B cell (primary cell): ENCODE measurements at regions not wholly inside any gene's neighbourhood (a gene's known extent, or its start where the extent isn't known, plus 50 kb on each side); places are given as distances from the start of the nearest gene placed in this dataset.
A peak's percentile ranks its signal among the peaks of the same experiment; 100 is the strongest.

Experiments used
- ATAC-seq: fragments of 200-7000 bp; cut with Tn5 transposase; one replicate; pipeline ENCODE4 v1.10.0; 2021; ENCODE audit warnings: low read depth, mild to moderate bottlenecking, moderate number of reproducible peaks, moderate library complexity
- CTCF ChIA-PET: fragments of 350-600 bp; sonication (Branson Sonifier 250); formaldehyde crosslinking; loops from one replicate; lab custom pipeline; 2021; ENCODE audit warnings: antibody characterized with exemption, inconsistent platforms; lab: Charles Lee
- POLR2A ChIA-PET: fragments of 350-600 bp; sonication (Branson Sonifier 250); formaldehyde crosslinking; loops from one replicate; lab custom pipeline; 2021; ENCODE audit warnings: antibody characterized with exemption; lab: Charles Lee
- DNase-seq: peaks from one replicate; pipeline ENCODE4 v3.0.0; 2013
- H2AFZ ChIP-seq: 2 replicates; pipeline ENCODE4 v1.6.1; 2012; ENCODE audit warnings: mild to moderate bottlenecking, low read depth, low read length; ENCODE audit not compliant: insufficient read depth, poor library complexity, severe bottlenecking
- H3K27ac ChIP-seq, 2 donors: 1 replicate in 1 of 2; 2 replicates in 1 of 2; pipeline ENCODE4 v1.5.1; 2012 to 2013; ENCODE audit warnings: low read length in 2 of 2, mild to moderate bottlenecking in 2 of 2, moderate library complexity in 1 of 2
- H3K27me3 ChIP-seq, 4 experiments: fragments of 200-600 bp in 1 of 4; sonication (generic) in 1 of 4; replicated peaks in 1 of 4; 1 replicate in 2 of 4; 2 replicates in 2 of 4; pipeline versions ENCODE4 v1.6.1 to v1.7.0; 2013 to 2016; ENCODE audit warnings: low read length in 3 of 4, mild to moderate bottlenecking in 2 of 4, mixed read lengths in 1 of 4, moderate library complexity in 1 of 4; ENCODE audit not compliant: insufficient read depth in 4 of 4, control insufficient read depth in 3 of 4; ENCODE audit errors: control extremely low read depth in 1 of 4
- H3K36me3 ChIP-seq, 2 experiments: replicated peaks in 1 of 2; 1 replicate in 1 of 2; 2 replicates in 1 of 2; pipeline versions ENCODE4 v1.6.1 to v1.7.1; 2013; ENCODE audit warnings: low read length in 1 of 2; ENCODE audit not compliant: insufficient read depth in 2 of 2, control insufficient read depth in 1 of 2; ENCODE audit errors: control extremely low read depth in 1 of 2, extremely low read depth in 1 of 2
- H3K4me1 ChIP-seq, 2 donors: fragments of 200-600 bp in 1 of 2; sonication (generic) in 1 of 2; 1 replicate in 1 of 2; 2 replicates in 1 of 2; pipeline versions ENCODE4 v1.5.1 to v1.6.1; 2013 to 2017; ENCODE audit warnings: low read length in 2 of 2; ENCODE audit not compliant: control insufficient read depth in 2 of 2, insufficient read depth in 2 of 2
- H3K4me2 ChIP-seq: replicated peaks from 2 replicates; pipeline ENCODE3; 2012; ENCODE audit warnings: mild to moderate bottlenecking, low read depth, low read length; ENCODE audit not compliant: poor library complexity, severe bottlenecking
- H3K4me3 ChIP-seq, 5 experiments: fragments of 200-600 bp in 1 of 5; sonication (generic) in 1 of 5; 1 replicate in 3 of 5; 2 replicates in 2 of 5; pipeline versions ENCODE4 v1.5.1 to v1.7.0; 2011 to 2016; ENCODE audit warnings: low read length in 4 of 5, mild to moderate bottlenecking in 4 of 5, low read depth in 2 of 5, control low read depth in 1 of 5, moderate library complexity in 1 of 5; ENCODE audit not compliant: insufficient read depth in 1 of 5; ENCODE audit errors: control extremely low read depth in 1 of 5, extremely low read depth in 1 of 5
- H3K79me2 ChIP-seq: fragments of 200-600 bp; sonication (generic); one replicate; pipeline ENCODE4 v1.6.0; 2016; ENCODE audit warnings: low read length; ENCODE audit not compliant: control insufficient read depth, insufficient read depth
- H3K9ac ChIP-seq: fragments of 200-600 bp; sonication (generic); 2 replicates; pipeline ENCODE4 v1.6.1; 2017; ENCODE audit warnings: mild to moderate bottlenecking, low read length, moderate library complexity
- H3K9me3 ChIP-seq, 3 donors: one replicate each; pipeline versions ENCODE4 v1.6.1 to v1.7.1; 2013; ENCODE audit warnings: low read length in 2 of 3; ENCODE audit not compliant: control insufficient read depth in 2 of 3, insufficient read depth in 1 of 3; ENCODE audit errors: control extremely low read depth in 1 of 3
- H4K20me1 ChIP-seq: 2 replicates; pipeline ENCODE4 v1.6.0; 2012; ENCODE audit warnings: mild to moderate bottlenecking, low read length; ENCODE audit not compliant: insufficient read depth, control insufficient read depth, poor library complexity, severe bottlenecking
- H3K27ac Mint-ChIP-seq: one replicate; pipeline ENCODE4 v1.8.0; 2021; ENCODE audit warnings: mixed read lengths
- H3K27me3 Mint-ChIP-seq: one replicate; pipeline ENCODE4 v1.8.0; 2021; ENCODE audit warnings: mixed read lengths
- H3K4me1 Mint-ChIP-seq: one replicate; pipeline ENCODE4 v1.8.0; 2021; ENCODE audit warnings: mixed read lengths
- H3K4me3 Mint-ChIP-seq: one replicate; pipeline ENCODE4 v1.8.0; 2021; ENCODE audit warnings: mixed read lengths
- H3K9me3 Mint-ChIP-seq: one replicate; pipeline ENCODE4 v1.8.0; 2022; ENCODE audit warnings: mixed read lengths; ENCODE audit not compliant: insufficient read depth
- CTCF ChIP-seq: fragments of 200-600 bp; IDR thresholded peaks from one replicate; pipeline ENCODE4 v1.8.0; 2022; ENCODE audit warnings: antibody characterized with exemption, mild to moderate bottlenecking
- EZH2 ChIP-seq: IDR thresholded peaks from 2 replicates; pipeline ENCODE4 v1.6.1; 2012; ENCODE audit warnings: borderline replicate concordance, low read depth, mild to moderate bottlenecking, moderate library complexity, low read length; ENCODE audit not compliant: insufficient read depth, poor library complexity, severe bottlenecking
- WGBS: methylation state at CpG from one replicate; pipeline ENCODE4 v1.1.5; 2013; ENCODE audit warnings: missing lambda C conversion rate; ENCODE audit not compliant: insufficient coverage; 5-methylcytosine and 5-hydroxymethylcytosine counted together
- intact Hi-C: fragments of 100-400 bp; cut with micrococcal nuclease; formaldehyde crosslinking; loops from one replicate; pipeline ENCODE4 v1.10.0; 2022

DNA sequence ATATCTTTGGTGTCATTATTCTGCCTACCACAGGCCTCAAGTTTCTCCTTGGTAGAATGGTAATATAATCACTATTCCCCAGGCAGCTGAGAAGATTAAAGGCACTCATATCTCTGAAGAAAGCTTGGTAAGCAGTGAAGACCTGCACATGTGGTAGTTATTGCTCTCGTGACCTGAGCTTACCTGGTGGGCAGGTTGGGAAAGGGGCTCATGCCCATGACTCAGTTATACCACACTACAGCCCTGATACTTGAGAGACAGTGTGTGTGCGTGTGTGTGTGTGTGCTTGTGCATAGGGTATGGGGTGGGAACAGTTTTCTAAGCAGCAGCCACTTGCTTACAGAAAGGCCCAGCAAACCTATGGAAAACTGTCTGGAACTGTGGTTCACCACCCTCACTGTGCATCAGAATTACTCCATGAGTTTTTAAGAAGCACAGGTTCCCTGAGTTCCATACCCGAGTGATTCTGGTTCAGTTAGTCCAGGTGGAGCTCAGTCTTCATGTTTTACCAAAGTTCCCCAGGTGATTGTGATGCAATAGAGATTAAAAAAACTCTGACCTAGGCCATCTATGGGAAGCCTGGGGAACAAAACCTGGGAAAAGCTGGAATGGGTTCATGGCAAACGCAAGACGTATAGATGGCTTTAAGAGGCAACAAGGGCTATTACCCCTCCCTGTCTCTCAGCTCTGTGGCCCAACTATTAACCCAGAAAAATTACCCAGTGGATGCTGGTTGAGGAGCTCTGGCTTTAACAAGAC is 79.0 kb upstream of the ZBED5 start:
- Histone ChIP-seq H3K9ac (no peak overlapping the region), H4K20me1 (no peaks in the 10 kb centered on the region), H3K4me1 (peaks cover 11% of the 10 kb centered on the region in 2 donors), H3K4me3 (no peak overlapping the region), H3K9me3 (no peaks in the 10 kb centered on the region), H3K27ac (no peak overlapping the region), H3K79me2 (no peaks in the 10 kb centered on the region), H2AFZ (no peak overlapping the region), H3K4me2 (no peak overlapping the region), H3K36me3 (no peaks in the 10 kb centered on the region), H3K27me3 (peaks cover 0 to 14% (median 10%) of the 10 kb centered on the region in 4 experiments)
- Mint-ChIP-seq H3K4me3 (no peak overlapping the region), H3K9me3 (peaks cover 2% of the 10 kb centered on the region), H3K4me1 (peaks cover 6% of the 10 kb centered on the region), H3K27ac (no peak overlapping the region), H3K27me3 (peaks cover 5% of the 10 kb centered on the region)
- no peak for ATAC-seq
- 96% methylated on average over 4 of the region's 5 CpGs for WGBS
- CTCF ChIA-PET, result interaction anchor here (0.8 to 2.0 kb wide), 7 partner anchors 58 to 851 kb away, joined by 3 to 13 read pairs (median 3); no protein-coding TSS in a partner anchor
- no peak for DNase-seq
- POLR2A ChIA-PET, result no interaction called here
- intact Hi-C loops, result loop anchor here (10.0 kb wide), 1 partner anchor 688 kb away; the partner anchor contains the start of gene GALNT18
- TF ChIP-seq EZH2 (no peak), CTCF (no peak)

- ATAC-seq (no peak), DNase-seq (no peak)
- Histone ChIP-seq H2AFZ (peak overlapping the region; percentile 73), H3K4me3 (no peak overlapping the region), H3K36me3 (no peaks in the 10 kb centered on the region), H4K20me1 (no peaks in the 10 kb centered on the region), H3K9me3 (no peaks in the 10 kb centered on the region), H3K9ac (no peak overlapping the region), H3K79me2 (no peaks in the 10 kb centered on the region), H3K4me1 (peaks cover 22 to 24% of the 10 kb centered on the region in 2 donors), H3K27ac (no peak overlapping the region), H3K27me3 (peaks cover 0 to 31% (median 21%) of the 10 kb centered on the region in 4 experiments), H3K4me2 (no peak overlapping the region)
- Mint-ChIP-seq H3K9me3 (no peaks in the 10 kb centered on the region), H3K27ac (no peak overlapping the region), H3K4me1 (peaks cover 16% of the 10 kb centered on the region), H3K4me3 (no peak overlapping the region), H3K27me3 (peaks cover 15% of the 10 kb centered on the region)
- intact Hi-C loops, result loop anchor here (10.0 kb wide), 1 partner anchor 690 kb away; the partner anchor contains the start of gene GALNT18
- POLR2A ChIA-PET, result no interaction called here
- TF ChIP-seq EZH2 (no peak), CTCF (no peak)
- 97% methylated on average over 4 of the region's 7 CpGs for WGBS
- CTCF ChIA-PET, result interaction anchor here (0.9 to 6.1 kb wide), 16 partner anchors 9 to 857 kb away, joined by 3 to 155 read pairs (median 8); no protein-coding TSS in a partner anchor
Measured at GRCh38 chr11:10935015-10935559, 77.2 kb upstream of the ZBED5 start.
